HL-60 (cell line): ENCODE measurements at regions not wholly inside any gene's neighbourhood (a gene's known extent, or its start where the extent isn't known, plus 50 kb on each side); places are given as distances from the start of the nearest gene placed in this dataset.

ENCODE experiments used
- DNase-seq, 2 experiments: peaks; one replicate each; pipeline ENCODE4 v3.0.0-alpha.2; 2010 to 2020; ENCODE audit warnings: low read depth in 1 of 2, low spot score in 1 of 2
- H3K27ac ChIP-seq: fragments of 250-450 bp; sonication (Bioruptor Pico); replicated peaks from 2 replicates; pipeline ENCODE4 v1.5.1; 2020; ENCODE audit warnings: mild to moderate bottlenecking, moderate library complexity
- H3K27me3 ChIP-seq: fragments of 250-450 bp; sonication (Bioruptor Pico); 2 replicates; pipeline ENCODE4 v1.5.1; 2021; ENCODE audit warnings: mild to moderate bottlenecking, moderate library complexity; ENCODE audit not compliant: insufficient read depth, poor library complexity, severe bottlenecking
- H3K4me3 ChIP-seq: replicated peaks from 2 replicates; pipeline ENCODE4 v1.5.1; 2011; ENCODE audit warnings: mild to moderate bottlenecking, control low read depth, low read length; ENCODE audit not compliant: insufficient read depth
- GABPA ChIP-seq: IDR thresholded peaks from 2 replicates; pipeline ENCODE4 v1.6.1; 2012; ENCODE audit warnings: low read depth
- POLR2AphosphoS5 ChIP-seq: IDR thresholded peaks from 2 replicates; pipeline ENCODE4 v1.6.1; 2012; ENCODE audit warnings: low read depth
- SPI1 ChIP-seq: IDR thresholded peaks from 2 replicates; pipeline ENCODE4 v1.6.1; 2012; ENCODE audit warnings: low read depth, mild to moderate bottlenecking, borderline replicate concordance
- TF ChIP-seq, protein P1 (sequence below): IDR thresholded peaks from one replicate; pipeline ENCODE4 v1.5.1; 2011; ENCODE audit warnings: low read length, control low read depth, inconsistent platforms; ENCODE audit not compliant: insufficient read depth
- TF ChIP-seq, protein P2 (sequence below): IDR thresholded peaks from 2 replicates; pipeline ENCODE4 v1.6.1; 2012; ENCODE audit warnings: low read depth; ENCODE audit not compliant: insufficient replicate concordance

DNA sequence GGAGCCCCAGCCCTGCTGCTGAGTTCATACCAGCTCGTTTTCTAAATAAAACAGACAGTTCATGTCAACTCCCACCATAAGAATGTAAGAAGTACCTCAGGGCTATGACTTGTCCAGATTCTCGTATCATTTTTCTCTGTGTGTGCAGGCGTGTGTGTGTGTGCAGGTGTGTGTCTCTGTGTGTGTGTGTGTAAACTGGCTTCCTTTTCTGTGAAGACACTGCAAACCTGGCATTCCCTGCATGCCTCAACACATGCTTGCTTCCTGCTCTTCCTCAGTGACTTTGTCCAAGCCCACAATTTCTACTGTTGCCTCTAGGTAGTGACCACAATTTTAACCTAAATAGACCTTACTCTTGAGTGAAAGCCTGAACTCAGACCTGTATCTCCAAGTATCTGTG is 879.0 kb downstream of the SLC4A3 start:
- no peak for DNase-seq
- Histone ChIP-seq H3K4me3 (no peak overlapping the region), H3K27ac (no peak overlapping the region), H3K27me3 (no peaks in the 10 kb centered on the region)
- TF ChIP-seq POLR2AphosphoS5 (no peak), GABPA (no peak)
- TF ChIP-seq, protein P1, sequence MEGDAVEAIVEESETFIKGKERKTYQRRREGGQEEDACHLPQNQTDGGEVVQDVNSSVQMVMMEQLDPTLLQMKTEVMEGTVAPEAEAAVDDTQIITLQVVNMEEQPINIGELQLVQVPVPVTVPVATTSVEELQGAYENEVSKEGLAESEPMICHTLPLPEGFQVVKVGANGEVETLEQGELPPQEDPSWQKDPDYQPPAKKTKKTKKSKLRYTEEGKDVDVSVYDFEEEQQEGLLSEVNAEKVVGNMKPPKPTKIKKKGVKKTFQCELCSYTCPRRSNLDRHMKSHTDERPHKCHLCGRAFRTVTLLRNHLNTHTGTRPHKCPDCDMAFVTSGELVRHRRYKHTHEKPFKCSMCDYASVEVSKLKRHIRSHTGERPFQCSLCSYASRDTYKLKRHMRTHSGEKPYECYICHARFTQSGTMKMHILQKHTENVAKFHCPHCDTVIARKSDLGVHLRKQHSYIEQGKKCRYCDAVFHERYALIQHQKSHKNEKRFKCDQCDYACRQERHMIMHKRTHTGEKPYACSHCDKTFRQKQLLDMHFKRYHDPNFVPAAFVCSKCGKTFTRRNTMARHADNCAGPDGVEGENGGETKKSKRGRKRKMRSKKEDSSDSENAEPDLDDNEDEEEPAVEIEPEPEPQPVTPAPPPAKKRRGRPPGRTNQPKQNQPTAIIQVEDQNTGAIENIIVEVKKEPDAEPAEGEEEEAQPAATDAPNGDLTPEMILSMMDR, result no peak
- TF ChIP-seq, protein P2, sequence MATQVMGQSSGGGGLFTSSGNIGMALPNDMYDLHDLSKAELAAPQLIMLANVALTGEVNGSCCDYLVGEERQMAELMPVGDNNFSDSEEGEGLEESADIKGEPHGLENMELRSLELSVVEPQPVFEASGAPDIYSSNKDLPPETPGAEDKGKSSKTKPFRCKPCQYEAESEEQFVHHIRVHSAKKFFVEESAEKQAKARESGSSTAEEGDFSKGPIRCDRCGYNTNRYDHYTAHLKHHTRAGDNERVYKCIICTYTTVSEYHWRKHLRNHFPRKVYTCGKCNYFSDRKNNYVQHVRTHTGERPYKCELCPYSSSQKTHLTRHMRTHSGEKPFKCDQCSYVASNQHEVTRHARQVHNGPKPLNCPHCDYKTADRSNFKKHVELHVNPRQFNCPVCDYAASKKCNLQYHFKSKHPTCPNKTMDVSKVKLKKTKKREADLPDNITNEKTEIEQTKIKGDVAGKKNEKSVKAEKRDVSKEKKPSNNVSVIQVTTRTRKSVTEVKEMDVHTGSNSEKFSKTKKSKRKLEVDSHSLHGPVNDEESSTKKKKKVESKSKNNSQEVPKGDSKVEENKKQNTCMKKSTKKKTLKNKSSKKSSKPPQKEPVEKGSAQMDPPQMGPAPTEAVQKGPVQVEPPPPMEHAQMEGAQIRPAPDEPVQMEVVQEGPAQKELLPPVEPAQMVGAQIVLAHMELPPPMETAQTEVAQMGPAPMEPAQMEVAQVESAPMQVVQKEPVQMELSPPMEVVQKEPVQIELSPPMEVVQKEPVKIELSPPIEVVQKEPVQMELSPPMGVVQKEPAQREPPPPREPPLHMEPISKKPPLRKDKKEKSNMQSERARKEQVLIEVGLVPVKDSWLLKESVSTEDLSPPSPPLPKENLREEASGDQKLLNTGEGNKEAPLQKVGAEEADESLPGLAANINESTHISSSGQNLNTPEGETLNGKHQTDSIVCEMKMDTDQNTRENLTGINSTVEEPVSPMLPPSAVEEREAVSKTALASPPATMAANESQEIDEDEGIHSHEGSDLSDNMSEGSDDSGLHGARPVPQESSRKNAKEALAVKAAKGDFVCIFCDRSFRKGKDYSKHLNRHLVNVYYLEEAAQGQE, result no peak

DNA sequence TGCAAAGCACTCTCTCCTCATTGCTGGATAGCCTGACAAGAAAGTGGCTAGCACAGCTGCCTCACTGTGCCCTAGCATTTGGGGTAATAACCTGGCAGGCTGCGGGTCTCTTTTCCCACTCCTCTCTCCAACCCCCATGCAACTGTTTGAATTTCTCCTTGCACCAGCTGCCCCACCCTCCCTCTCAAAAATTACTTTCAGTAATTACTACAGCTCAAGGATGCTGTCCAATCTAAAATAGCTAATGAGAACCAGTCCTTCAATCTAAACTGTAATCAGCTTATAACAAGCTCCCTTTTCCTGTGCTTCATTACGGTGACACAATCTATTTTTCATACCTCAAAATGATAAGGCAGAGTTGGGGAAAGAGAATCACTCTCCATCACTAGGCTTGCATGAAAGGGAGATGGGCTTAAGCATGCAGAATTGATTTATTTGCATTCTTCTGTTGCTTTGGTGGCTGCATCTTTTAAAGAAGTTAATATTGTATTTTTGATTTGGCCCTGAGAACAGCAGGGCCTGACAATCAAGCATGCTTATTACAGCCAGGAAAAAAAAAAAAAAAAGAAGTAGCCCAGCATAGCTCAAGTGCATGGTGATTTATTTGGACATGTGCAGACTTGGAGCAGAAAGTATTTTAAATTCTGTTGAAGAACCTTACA is 881.8 kb downstream of the SLC4A3 start:
- Histone ChIP-seq H3K27ac (no peak overlapping the region), H3K4me3 (no peak overlapping the region), H3K27me3 (no peaks in the 10 kb centered on the region)
- TF ChIP-seq, protein P1, result no peak
- TF ChIP-seq GABPA (no peak), POLR2AphosphoS5 (no peak), SPI1 (no peak)
- TF ChIP-seq, protein P2, result no peak
- no peak for DNase-seq

DNA sequence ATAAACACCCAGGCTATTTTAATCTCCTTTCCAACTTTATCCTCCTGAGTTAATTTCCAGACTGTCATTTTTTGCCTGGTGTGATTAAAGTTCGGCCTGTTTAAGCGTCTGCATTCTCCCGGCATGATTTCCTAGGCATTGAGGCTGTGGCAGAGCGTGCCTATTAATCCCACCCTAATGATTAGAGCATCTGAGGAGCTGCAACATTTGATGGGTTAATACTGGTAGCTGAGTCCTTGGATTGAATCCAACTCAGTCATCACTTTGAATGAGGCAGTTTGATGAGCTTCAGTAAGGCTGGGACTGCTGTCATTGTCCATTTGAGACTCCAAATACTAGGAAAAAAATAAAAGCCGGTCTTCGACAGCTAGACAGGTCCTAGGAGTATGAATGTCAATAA is 882.5 kb downstream of the SLC4A3 start:
- TF ChIP-seq, protein P2, result no peak
- no peak for TF ChIP-seq SPI1
- Histone ChIP-seq H3K4me3 (no peak overlapping the region), H3K27me3 (no peaks in the 10 kb centered on the region), H3K27ac (no peak overlapping the region)
- DNase-seq, result no peak
